Omental fat pad (tissue), 3 donors: ENCODE measurements at regions not wholly inside any gene's neighbourhood (a gene's known extent, or its start where the extent isn't known, plus 50 kb on each side); places are given as distances from the start of the nearest gene placed in this dataset.

Source experiments
- ATAC-seq: fragments of 150-250 bp; one replicate; pipeline ENCODE4 v1.9.1; 2016; ENCODE audit warnings: mild to moderate bottlenecking, moderate library complexity; ENCODE audit not compliant: low FRiP score
- DNase-seq: peaks from one replicate; pipeline ENCODE4 v3.0.0-alpha.2; 2019; ENCODE audit warnings: low spot score
- TF ChIP-seq, protein P1 (sequence below), 3 donors: fragments of 450-650 bp; IDR thresholded peaks; one replicate each; pipeline ENCODE4 v1.5.1; 2016 to 2017; ENCODE audit warnings: antibody characterized with exemption in 3 of 3, mild to moderate bottlenecking in 3 of 3, moderate library complexity in 2 of 3

DNA sequence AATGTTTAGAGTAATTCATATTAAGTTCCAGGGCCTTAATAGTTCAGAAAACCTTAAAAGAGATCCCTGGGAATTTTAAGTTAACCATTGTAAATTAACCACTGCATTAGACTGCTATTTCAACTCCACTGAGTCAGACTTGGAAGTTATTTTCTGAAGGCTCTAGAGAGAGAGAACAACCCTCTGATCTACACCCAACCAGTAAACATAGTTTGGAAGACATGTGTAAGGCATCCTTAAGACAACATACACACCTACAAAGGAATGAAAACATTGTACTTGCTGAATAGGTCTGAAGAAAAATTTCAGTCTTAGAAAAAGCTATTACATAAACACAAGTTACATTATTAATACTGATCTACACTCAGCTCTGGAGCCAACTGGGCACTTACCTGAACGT lies 158.2 kb upstream of the FST start:
- no peak for ATAC-seq
- DNase-seq, result no peak
- TF ChIP-seq, protein P1, sequence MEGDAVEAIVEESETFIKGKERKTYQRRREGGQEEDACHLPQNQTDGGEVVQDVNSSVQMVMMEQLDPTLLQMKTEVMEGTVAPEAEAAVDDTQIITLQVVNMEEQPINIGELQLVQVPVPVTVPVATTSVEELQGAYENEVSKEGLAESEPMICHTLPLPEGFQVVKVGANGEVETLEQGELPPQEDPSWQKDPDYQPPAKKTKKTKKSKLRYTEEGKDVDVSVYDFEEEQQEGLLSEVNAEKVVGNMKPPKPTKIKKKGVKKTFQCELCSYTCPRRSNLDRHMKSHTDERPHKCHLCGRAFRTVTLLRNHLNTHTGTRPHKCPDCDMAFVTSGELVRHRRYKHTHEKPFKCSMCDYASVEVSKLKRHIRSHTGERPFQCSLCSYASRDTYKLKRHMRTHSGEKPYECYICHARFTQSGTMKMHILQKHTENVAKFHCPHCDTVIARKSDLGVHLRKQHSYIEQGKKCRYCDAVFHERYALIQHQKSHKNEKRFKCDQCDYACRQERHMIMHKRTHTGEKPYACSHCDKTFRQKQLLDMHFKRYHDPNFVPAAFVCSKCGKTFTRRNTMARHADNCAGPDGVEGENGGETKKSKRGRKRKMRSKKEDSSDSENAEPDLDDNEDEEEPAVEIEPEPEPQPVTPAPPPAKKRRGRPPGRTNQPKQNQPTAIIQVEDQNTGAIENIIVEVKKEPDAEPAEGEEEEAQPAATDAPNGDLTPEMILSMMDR (IDR thresholded peaks at IDR 0.05), result no peak

DNA sequence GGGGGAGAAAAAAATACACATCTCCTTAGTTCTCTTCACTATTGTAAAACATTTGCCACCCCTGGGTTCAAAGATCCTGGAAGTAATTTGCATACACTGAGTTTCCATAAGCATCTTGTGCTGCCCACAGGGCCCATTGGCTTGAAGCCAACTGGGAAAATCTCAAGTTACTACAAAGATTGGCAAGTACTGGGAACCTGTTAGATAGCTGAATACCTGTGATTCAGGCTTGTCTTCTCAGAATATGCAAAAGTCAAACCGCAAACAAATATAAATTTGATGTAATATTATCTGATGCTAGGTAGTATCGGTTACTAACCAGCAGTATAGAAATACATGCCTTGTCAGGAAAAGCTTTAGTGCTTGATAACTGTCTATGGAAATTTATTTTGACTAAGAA lies 156.9 kb upstream of the FST start:
- DNase-seq (no peak), ATAC-seq (no peak)
- TF ChIP-seq, protein P1 (IDR thresholded peaks at IDR 0.05), result no peak

DNA sequence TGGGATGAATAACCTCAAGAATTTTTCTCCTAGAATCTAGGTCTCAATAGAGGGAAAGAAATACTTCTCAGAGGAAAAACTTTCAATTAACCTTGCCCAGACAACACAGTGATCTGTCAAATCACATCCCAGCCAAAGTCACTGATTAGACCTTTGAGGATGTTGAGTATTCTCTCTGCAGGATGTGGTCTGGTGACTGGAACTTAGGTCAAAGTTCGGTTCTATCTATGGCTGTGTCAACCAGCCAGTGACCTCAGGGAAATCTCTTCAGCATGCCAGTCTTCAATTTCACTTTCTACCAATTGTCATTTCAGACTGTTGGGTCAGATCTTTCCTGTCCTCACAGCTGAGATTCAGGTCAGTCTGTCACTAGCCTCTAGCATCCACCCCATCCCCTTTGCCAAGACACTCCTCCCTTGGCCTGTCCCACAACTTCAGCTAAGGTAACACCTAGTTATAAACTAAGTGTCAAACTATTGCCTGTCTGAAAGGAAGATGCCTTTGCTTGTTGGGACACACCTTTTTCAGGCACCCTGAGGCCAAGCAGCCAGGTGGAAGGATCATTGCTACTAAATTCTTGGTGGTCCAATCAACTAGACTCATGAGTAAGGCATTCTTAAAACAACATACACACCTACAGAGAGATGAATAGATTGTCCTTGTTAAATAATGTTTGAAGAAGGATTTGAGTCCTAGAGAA lies 156.3 kb upstream of the FST start:
- no peak for DNase-seq
- no peak for ATAC-seq
- TF ChIP-seq, protein P1 (IDR thresholded peaks at IDR 0.05), result no peak

DNA sequence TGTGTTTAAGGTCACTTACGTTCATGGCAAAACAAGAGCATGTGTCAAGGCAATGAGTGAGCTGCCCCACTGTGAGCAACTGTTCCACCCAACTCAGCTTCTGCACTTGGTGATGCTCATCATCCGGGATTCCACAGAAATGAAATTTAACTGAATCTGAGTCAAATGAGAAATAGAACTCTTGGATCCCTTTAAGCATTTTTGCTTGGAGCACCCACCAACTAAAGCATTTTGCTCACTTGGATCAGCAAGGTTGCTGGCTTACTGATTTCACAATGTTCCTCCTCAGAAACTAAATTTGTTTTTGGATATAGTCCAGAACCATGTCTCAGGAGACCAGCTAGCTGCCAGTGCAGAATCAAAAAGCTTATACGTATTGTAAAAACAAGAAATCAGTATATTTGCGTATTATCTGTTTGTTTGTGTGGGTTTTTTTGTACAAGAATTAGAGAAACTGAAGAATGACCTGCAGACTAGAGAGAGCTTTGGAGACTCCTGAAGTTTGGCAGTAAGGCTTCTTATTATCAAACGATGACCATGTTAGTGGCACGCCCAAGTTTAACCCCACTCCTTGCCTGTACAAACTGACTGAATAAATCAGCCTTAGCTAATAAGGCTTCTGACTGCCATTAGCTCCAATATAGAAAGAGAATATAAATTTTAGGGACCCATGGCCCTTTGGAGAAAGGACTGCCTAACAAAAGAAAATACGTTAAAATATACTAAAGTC lies 153.8 kb upstream of the FST start:
- no peak for DNase-seq
- ATAC-seq, result peak; percentile 72
- TF ChIP-seq, protein P1 (IDR thresholded peaks at IDR 0.05), result no peak

DNA sequence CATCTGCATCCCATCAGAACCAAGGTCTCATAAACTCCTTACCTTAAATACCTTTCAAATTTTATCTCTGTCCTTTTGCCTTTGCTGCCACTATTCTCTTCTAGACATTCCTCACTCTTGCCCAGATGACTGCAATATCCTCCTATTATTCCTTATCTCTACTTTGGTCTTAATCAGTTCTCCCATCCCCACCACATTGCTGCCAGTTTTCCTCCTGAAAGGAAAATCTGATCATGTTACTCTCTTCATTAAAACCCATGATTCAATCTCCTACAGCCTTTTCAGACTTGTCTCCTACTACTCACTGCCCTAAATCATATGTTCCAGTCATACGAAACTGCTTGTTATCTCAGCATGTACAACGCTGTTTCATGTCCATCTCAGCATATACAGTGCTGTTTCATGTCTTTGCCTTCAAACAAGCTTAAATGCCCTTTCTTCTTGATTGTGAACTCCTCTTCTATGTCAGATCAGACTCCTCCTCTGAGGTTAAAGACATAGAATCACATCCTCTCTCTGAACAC lies 152.6 kb upstream of the FST start:
- DNase-seq, result no peak
- no peak for ATAC-seq
- TF ChIP-seq, protein P1 (IDR thresholded peaks at IDR 0.05), result no peak

DNA sequence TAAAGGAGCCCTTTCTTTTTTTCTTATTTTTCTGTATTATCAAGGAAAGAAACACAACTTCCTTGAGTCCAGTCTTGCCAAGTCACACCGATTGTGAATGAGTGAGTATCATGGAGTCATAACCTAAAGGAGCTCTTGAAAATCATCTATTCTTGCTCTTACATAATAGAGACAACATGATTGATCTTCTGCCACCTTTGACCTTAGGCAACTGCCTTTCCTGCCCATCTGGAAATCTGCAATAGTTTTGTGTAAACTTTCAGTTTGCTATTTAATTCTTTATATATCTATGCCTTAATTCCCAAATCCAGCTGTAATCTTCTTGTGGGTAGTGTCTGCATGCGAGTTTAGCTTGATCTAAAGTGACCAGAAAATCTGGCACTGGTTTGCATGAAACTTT lies 149.9 kb upstream of the FST start:
- TF ChIP-seq, protein P1 (IDR thresholded peaks at IDR 0.05), result no peak
- DNase-seq (no peak), ATAC-seq (no peak)
